Bronchial epithelial cell (primary cell): ENCODE measurements at regions not wholly inside any gene's neighbourhood (a gene's known extent, or its start where the extent isn't known, plus 50 kb on each side); places are given as distances from the start of the nearest gene placed in this dataset.

ENCODE experiments used
- DNase-seq: peaks from one replicate; pipeline ENCODE4 v3.0.0-alpha.2; 2010; ENCODE audit warnings: low read depth
- FAIRE-seq: peaks from 2 replicates; lab custom pipeline; 2011; peaks lifted over from hg19 to GRCh38; lab: Jason Lieb, UNC
- H3K27me3 ChIP-seq: 2 replicates; pipeline ENCODE4 v1.5.1; 2011; ENCODE audit warnings: low read length; ENCODE audit not compliant: control insufficient read depth, insufficient read depth
- H3K36me3 ChIP-seq: 2 replicates; pipeline ENCODE4 v1.5.1; 2011; ENCODE audit warnings: low read length; ENCODE audit not compliant: control insufficient read depth, insufficient read depth
- H3K4me3 ChIP-seq: 2 replicates; pipeline ENCODE4 v1.5.1; 2011; ENCODE audit warnings: mild to moderate bottlenecking, low read depth, low read length, control low read depth
- TF ChIP-seq, protein P1 (sequence below): IDR thresholded peaks from 2 replicates; pipeline ENCODE4 v1.5.1; 2011; ENCODE audit warnings: mild to moderate bottlenecking, moderate library complexity, low read length, control low read depth, inconsistent platforms; ENCODE audit not compliant: insufficient read depth, severe bottlenecking

DNA sequence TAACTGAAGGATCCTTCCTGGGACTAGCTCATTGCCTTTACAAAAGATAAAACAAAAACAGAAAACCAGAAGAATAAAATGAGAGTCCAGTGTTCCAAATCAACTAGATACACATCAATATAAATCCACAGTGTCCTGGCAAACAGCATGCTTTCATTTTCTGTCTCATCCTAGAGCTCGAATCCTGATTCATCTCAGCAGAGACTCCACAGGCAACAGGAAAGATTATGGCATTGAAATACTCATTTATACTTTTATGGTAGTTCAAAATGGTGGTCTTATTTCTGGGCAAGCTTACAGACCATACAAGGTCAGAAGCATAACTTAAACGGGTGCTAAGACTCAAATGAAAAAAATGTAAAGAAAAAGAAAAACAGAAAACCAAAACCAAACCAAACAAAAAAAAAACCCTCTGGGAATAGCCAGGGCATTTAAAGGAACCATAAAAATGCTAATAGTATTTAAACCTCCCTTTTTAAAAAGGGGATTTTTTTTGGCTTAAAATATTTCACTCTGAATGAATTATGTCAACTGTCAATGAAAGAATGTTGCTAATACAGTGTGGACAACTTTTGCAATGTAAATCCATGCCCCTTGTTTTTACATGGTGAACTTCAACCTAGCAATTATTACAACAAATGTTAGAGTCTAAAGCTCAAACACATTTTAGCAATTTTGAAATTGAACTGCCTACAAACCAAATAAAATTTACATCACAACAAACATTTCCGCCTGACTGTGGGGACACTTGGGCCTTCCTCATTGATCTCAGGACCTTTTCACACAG is 57.9 kb downstream of the GPR101 start:
- no peak for DNase-seq
- no peaks in the 10 kb centered on the region for H3K27me3 ChIP-seq
- H3K36me3 ChIP-seq = no peaks in the 10 kb centered on the region
- H3K4me3 ChIP-seq = no peak overlapping the region
- TF ChIP-seq, protein P1, sequence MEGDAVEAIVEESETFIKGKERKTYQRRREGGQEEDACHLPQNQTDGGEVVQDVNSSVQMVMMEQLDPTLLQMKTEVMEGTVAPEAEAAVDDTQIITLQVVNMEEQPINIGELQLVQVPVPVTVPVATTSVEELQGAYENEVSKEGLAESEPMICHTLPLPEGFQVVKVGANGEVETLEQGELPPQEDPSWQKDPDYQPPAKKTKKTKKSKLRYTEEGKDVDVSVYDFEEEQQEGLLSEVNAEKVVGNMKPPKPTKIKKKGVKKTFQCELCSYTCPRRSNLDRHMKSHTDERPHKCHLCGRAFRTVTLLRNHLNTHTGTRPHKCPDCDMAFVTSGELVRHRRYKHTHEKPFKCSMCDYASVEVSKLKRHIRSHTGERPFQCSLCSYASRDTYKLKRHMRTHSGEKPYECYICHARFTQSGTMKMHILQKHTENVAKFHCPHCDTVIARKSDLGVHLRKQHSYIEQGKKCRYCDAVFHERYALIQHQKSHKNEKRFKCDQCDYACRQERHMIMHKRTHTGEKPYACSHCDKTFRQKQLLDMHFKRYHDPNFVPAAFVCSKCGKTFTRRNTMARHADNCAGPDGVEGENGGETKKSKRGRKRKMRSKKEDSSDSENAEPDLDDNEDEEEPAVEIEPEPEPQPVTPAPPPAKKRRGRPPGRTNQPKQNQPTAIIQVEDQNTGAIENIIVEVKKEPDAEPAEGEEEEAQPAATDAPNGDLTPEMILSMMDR = no peak
- FAIRE-seq = no peak

DNA sequence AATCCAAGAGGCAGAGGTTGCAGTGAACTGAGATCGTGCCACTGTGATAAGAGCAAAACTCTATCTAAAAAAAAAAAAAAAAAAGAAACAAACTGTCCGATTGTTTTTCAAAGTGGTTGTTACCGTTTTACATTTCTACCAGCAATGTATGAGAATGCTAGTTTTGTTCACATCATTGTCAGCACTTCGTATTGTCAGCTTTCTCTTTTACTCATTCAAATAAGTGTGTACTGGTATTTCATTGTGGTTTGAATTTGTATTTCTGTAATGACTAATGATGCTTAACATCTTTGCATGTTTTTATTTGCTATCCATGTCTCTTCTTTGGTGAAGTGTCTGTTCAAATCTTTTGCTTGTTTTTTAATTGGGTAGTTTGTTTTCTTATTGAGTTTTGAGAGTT is 65.8 kb downstream of the GPR101 start:
- H3K4me3 ChIP-seq = no peak overlapping the region
- H3K36me3 ChIP-seq = no peaks in the 10 kb centered on the region
- DNase-seq (no peak), FAIRE-seq (no peak)
- H3K27me3 ChIP-seq = no peaks in the 10 kb centered on the region
- TF ChIP-seq, protein P1 = no peak

GRCh38 chrX:136963973-136964372 is 69.8 kb downstream of the GPR101 start:
- FAIRE-seq = no peak
- TF ChIP-seq, protein P1 = no peak
- no peak for DNase-seq
- Histone ChIP-seq H3K4me3 (no peak overlapping the region), H3K27me3 (no peaks in the 10 kb centered on the region), H3K36me3 (no peaks in the 10 kb centered on the region)

GRCh38 chrX:136961594-136962135 is 72.1 kb downstream of the GPR101 start:
- no peaks in the 10 kb centered on the region for H3K36me3 ChIP-seq
- FAIRE-seq = no peak
- DNase-seq = no peak
- H3K27me3 ChIP-seq = no peaks in the 10 kb centered on the region
- TF ChIP-seq, protein P1 = no peak
- H3K4me3 ChIP-seq = no peak overlapping the region

DNA sequence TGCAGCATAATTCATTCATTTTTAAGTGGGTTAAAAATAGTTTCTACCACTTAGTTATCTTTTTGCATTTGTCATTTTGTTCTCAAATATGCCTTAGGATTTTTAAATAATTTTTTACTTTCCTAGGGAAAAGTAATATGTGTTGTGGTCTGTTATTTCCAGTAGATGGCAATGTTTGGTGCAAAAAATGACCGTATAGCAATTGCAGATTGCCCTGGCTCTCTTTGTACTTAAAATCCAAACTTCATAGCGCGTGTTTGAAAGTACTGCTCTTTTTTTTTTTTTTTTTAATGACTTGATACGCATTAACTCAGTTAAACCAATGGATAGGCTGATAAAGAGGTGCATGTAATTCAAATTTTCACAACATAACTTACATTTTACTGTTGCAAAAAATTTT is 74.4 kb upstream of the RBMX start:
- Histone ChIP-seq H3K4me3 (no peak overlapping the region), H3K27me3 (no peaks in the 10 kb centered on the region), H3K36me3 (no peaks in the 10 kb centered on the region)
- TF ChIP-seq, protein P1 = peak; percentile 22
- FAIRE-seq (no peak), DNase-seq (peak; percentile 13)
